Upper lobe of left lung (tissue), 4 donors: ENCODE measurements at regions not wholly inside any gene's neighbourhood (a gene's known extent, or its start where the extent isn't known, plus 50 kb on each side); places are given as distances from the start of the nearest gene placed in this dataset.

ENCODE experiments used
- POLR2A ChIP-seq, 4 donors: fragments of 450-650 bp; IDR thresholded peaks; one replicate each; pipeline ENCODE4 v1.5.1; 2016 to 2017; ENCODE audit warnings: antibody characterized with exemption in 4 of 4, mild to moderate bottlenecking in 2 of 4
- TF ChIP-seq, protein P1 (sequence below), 6 experiments: fragments of 450-650 bp in 4 of 6; fragments of 200-600 bp in 2 of 6; sonication (generic) in 2 of 6; IDR thresholded peaks; one replicate each; pipeline ENCODE4 v1.5.1; 2016 to 2019; ENCODE audit warnings: antibody characterized with exemption in 6 of 6

DNA sequence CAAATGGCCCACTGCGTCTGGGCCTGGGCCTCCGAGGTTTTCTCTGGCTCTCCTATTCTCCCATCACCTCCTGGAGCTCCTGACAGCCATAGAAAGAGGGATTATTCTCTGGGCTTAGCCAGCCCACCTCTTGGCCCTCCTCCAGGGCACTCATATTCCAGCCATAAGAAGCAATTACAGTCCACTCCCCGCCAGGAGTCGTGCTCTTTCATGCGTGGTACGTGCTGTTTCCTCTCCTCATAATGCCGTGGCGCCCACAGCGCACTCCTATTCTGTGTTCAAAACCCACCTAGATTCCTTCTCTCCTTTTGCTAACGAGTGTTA is 240.8 kb upstream of the ZNF462 start:
- TF ChIP-seq, protein P1, sequence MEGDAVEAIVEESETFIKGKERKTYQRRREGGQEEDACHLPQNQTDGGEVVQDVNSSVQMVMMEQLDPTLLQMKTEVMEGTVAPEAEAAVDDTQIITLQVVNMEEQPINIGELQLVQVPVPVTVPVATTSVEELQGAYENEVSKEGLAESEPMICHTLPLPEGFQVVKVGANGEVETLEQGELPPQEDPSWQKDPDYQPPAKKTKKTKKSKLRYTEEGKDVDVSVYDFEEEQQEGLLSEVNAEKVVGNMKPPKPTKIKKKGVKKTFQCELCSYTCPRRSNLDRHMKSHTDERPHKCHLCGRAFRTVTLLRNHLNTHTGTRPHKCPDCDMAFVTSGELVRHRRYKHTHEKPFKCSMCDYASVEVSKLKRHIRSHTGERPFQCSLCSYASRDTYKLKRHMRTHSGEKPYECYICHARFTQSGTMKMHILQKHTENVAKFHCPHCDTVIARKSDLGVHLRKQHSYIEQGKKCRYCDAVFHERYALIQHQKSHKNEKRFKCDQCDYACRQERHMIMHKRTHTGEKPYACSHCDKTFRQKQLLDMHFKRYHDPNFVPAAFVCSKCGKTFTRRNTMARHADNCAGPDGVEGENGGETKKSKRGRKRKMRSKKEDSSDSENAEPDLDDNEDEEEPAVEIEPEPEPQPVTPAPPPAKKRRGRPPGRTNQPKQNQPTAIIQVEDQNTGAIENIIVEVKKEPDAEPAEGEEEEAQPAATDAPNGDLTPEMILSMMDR (IDR thresholded peaks at IDR 0.05), result no peak
- TF ChIP-seq POLR2A (IDR thresholded peaks at IDR 0.05), result no peak
